ENCODE measurements at regions not wholly inside any gene's neighbourhood (a gene's known extent, or its start where the extent isn't known, plus 50 kb on each side); places are given as distances from the start of the nearest gene placed in this dataset.

GRCh38 chr15:100708916-100709315 lies 106.5 kb downstream of the ASB7 start:
- no peak for TF ChIP-seq POLR2A (IDR thresholded peaks at IDR 0.05)
- TF ChIP-seq, protein P1, sequence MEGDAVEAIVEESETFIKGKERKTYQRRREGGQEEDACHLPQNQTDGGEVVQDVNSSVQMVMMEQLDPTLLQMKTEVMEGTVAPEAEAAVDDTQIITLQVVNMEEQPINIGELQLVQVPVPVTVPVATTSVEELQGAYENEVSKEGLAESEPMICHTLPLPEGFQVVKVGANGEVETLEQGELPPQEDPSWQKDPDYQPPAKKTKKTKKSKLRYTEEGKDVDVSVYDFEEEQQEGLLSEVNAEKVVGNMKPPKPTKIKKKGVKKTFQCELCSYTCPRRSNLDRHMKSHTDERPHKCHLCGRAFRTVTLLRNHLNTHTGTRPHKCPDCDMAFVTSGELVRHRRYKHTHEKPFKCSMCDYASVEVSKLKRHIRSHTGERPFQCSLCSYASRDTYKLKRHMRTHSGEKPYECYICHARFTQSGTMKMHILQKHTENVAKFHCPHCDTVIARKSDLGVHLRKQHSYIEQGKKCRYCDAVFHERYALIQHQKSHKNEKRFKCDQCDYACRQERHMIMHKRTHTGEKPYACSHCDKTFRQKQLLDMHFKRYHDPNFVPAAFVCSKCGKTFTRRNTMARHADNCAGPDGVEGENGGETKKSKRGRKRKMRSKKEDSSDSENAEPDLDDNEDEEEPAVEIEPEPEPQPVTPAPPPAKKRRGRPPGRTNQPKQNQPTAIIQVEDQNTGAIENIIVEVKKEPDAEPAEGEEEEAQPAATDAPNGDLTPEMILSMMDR (IDR thresholded peaks at IDR 0.05) = no peak

Measured in sigmoid colon (tissue), 3 donors.